Tibial nerve (tissue), 4 donors: ENCODE measurements at regions not wholly inside any gene's neighbourhood (a gene's known extent, or its start where the extent isn't known, plus 50 kb on each side); places are given as distances from the start of the nearest gene placed in this dataset.
"Not testable (repeated sequence)": the region's sequence is repeated elsewhere in the genome, so short reads cannot be mapped to it uniquely, and the experiment has no call there.

Source experiments
- DNase-seq, 2 donors: peaks; one replicate each; pipeline ENCODE4 v3.0.0-alpha.2; 2019; ENCODE audit warnings: low spot score in 2 of 2
- H3K27ac ChIP-seq, 4 donors: fragments of 200-600 bp; sonication (generic) in 3 of 4; one replicate each; pipeline ENCODE4 v1.5.1; 2017 to 2019; ENCODE audit warnings: mild to moderate bottlenecking in 1 of 4
- H3K27me3 ChIP-seq, 2 donors: fragments of 200-600 bp; sonication (generic) in 1 of 2; one replicate each; pipeline versions ENCODE4 v1.5.1 to v1.6.0; 2017 to 2019
- H3K36me3 ChIP-seq, 3 donors: fragments of 200-600 bp; sonication (generic); one replicate each; pipeline ENCODE4 v1.5.1; 2018 to 2019
- H3K4me1 ChIP-seq, 4 donors: fragments of 200-600 bp; sonication (generic) in 3 of 4; one replicate each; pipeline ENCODE4 v1.5.1; 2017 to 2019
- H3K4me3 ChIP-seq, 4 donors: fragments of 200-600 bp; sonication (generic) in 3 of 4; one replicate each; pipeline ENCODE4 v1.5.1; 2017 to 2019; ENCODE audit warnings: mild to moderate bottlenecking in 1 of 4, moderate library complexity in 1 of 4
- H3K9me3 ChIP-seq, 4 donors: fragments of 200-600 bp; sonication (generic) in 3 of 4; one replicate each; pipeline ENCODE4 v1.5.1; 2017 to 2019
- CTCF ChIP-seq, 5 experiments: fragments of 200-600 bp in 3 of 5; fragments of 450-650 bp in 2 of 5; sonication (generic) in 3 of 5; IDR thresholded peaks; one replicate each; pipeline ENCODE4 v1.5.1; 2016 to 2019; ENCODE audit warnings: antibody characterized with exemption in 5 of 5, mild to moderate bottlenecking in 3 of 5, moderate library complexity in 2 of 5
- EP300 ChIP-seq, 2 donors: sonication (generic); formaldehyde crosslinking; IDR thresholded peaks; one replicate each; pipeline ENCODE4 v1.6.1; 2017; ENCODE audit warnings: antibody characterized with exemption in 2 of 2, mild to moderate bottlenecking in 1 of 2
- POLR2A ChIP-seq, 2 donors: fragments of 450-650 bp; IDR thresholded peaks; one replicate each; pipeline ENCODE4 v1.6.1; 2017; ENCODE audit warnings: antibody characterized with exemption in 2 of 2, mild to moderate bottlenecking in 2 of 2, moderate library complexity in 2 of 2
- WGBS, 2 donors: methylation state at CpG; one replicate each; pipeline ENCODE4 v1.1.5; 2018; 5-methylcytosine and 5-hydroxymethylcytosine counted together

DNA sequence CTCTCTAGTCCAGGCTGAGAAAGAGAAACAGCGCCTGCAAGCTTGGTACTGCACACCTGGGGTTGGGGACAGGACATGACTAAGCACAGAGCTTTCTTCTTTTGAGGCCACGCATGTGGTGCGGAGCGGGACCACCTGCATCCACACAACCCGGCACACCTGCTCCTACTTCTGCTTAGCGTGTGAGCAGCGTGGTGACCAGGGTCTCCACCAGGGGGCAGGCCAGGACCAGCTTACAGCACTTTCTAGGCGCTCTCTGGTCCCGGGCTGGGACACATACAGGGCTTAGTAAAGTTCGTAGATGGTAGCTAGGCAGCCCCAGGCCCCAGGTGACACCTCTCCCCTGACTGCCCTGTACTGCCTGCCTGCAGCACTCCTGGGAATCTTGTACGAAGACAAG is 89.7 kb upstream of the HMX1 start:
- 11 to 12% methylated on average over 5 to 11 of the region's 11 CpGs for WGBS, 2 donors
- H3K27me3 ChIP-seq, result peaks cover 0 to 12% of the 10 kb centered on the region in 2 donors
- H3K4me3 ChIP-seq, result not testable (repeated sequence)

DNA sequence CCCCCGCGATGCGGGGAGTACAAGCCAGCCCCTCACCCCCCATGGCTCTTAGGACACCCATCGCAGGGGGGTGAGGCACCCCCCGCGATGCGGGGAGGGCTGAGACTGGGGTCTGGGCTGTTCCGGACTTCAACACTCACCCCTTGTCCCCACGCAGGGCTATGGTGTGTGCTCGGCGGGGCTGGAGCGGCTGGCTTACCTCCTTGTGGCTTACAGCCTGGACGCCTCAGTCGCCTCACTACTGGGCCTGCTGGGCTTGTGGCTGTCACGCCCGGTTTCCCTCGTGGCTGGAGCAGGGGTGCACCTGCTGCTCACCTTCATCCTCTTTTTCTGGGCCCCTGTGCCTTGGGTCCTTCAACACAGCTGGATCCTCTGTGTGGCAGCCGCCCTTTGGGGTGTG is 87.8 kb upstream of the HMX1 start:
- WGBS, 2 donors, result 77 to 89% methylated on average over 3 to 18 of the region's 18 CpGs
- DNase-seq, H3K4me3 ChIP-seq, H3K27ac ChIP-seq, H3K4me1 ChIP-seq, H3K9me3 ChIP-seq, H3K36me3 ChIP-seq: not testable (repeated sequence)
- H3K27me3 ChIP-seq, result peaks cover 0 to 11% of the 10 kb centered on the region in 2 donors

More for the DNA sequence above, 89.7 kb upstream of the HMX1 start:
- H3K27ac ChIP-seq, H3K9me3 ChIP-seq, H3K4me1 ChIP-seq, DNase-seq, H3K36me3 ChIP-seq: not testable (repeated sequence)
- TF ChIP-seq CTCF (IDR thresholded peaks at IDR 0.05), result peak in 1 of 5 experiments; percentile 14

GRCh38 chr4:8954001-8954400 is 82.4 kb upstream of the HMX1 start:
- not testable (repeated sequence) for H3K27ac ChIP-seq, H3K4me3 ChIP-seq, H3K4me1 ChIP-seq, H3K9me3 ChIP-seq, DNase-seq, H3K36me3 ChIP-seq, H3K27me3 ChIP-seq
- WGBS, 2 donors, result 88 to 89% methylated on average over 16 of the region's 16 CpGs

DNA sequence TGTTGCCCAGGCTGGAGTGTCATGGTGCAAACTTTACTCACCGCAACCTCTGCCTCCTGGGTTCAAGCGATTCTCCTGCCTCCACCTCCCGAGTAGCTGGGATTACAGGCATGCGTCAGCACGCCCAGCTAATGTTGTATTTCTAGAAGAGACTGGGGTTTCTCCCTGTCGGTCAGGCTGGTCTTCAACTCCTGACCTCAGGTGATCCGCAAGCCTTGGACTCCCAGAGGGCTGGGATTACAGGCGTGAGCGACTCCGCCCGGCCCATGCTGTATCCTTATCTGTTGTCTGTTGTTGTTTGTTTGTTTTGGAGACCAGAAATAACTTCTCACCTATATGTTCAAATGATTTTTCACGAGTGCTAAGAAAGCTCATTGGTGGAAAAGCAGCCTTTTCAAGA is 81.2 kb upstream of the HMX1 start:
- not testable (repeated sequence) for H3K4me3 ChIP-seq, H3K36me3 ChIP-seq, H3K27me3 ChIP-seq, H3K9me3 ChIP-seq, DNase-seq, H3K4me1 ChIP-seq, H3K27ac ChIP-seq
- WGBS, 2 donors, result 87 to 88% methylated on average over 12 of the region's 12 CpGs

- not testable (repeated sequence) for H3K4me3 ChIP-seq, H3K27ac ChIP-seq, H3K27me3 ChIP-seq, H3K4me1 ChIP-seq, DNase-seq, H3K9me3 ChIP-seq, H3K36me3 ChIP-seq
- 82 to 86% methylated on average over 13 of the region's 13 CpGs for WGBS, 2 donors
These were observed 80.5 kb upstream of the HMX1 start for GRCh38 chr4:8952109-8952508.

GRCh38 chr4:8945506-8945905 is 73.9 kb upstream of the HMX1 start:
- not testable (repeated sequence) for H3K27ac ChIP-seq, H3K9me3 ChIP-seq, H3K27me3 ChIP-seq, H3K36me3 ChIP-seq, H3K4me3 ChIP-seq, H3K4me1 ChIP-seq, DNase-seq
- 72 to 76% methylated on average over 6 of the region's 6 CpGs for WGBS, 2 donors

GRCh38 chr4:8943367-8943766 is 71.7 kb upstream of the HMX1 start:
- not testable (repeated sequence) for H3K9me3 ChIP-seq, DNase-seq, H3K27me3 ChIP-seq, H3K4me1 ChIP-seq, H3K36me3 ChIP-seq, H3K4me3 ChIP-seq, H3K27ac ChIP-seq
- WGBS, 2 donors, result 78 to 85% methylated on average over 11 of the region's 11 CpGs

GRCh38 chr4:8942088-8942487 is 70.4 kb upstream of the HMX1 start:
- H3K27me3 ChIP-seq, H3K4me1 ChIP-seq, DNase-seq, H3K4me3 ChIP-seq, H3K27ac ChIP-seq, H3K9me3 ChIP-seq, H3K36me3 ChIP-seq: not testable (repeated sequence)
- 90 to 94% methylated on average over 11 of the region's 11 CpGs for WGBS, 2 donors

GRCh38 chr4:8941492-8941805 is 69.8 kb upstream of the HMX1 start:
- not testable (repeated sequence) for H3K36me3 ChIP-seq, H3K27ac ChIP-seq, H3K27me3 ChIP-seq, H3K4me1 ChIP-seq, H3K9me3 ChIP-seq, H3K4me3 ChIP-seq, DNase-seq
- WGBS, 2 donors, result 83 to 86% methylated on average over 6 of the region's 6 CpGs

DNA sequence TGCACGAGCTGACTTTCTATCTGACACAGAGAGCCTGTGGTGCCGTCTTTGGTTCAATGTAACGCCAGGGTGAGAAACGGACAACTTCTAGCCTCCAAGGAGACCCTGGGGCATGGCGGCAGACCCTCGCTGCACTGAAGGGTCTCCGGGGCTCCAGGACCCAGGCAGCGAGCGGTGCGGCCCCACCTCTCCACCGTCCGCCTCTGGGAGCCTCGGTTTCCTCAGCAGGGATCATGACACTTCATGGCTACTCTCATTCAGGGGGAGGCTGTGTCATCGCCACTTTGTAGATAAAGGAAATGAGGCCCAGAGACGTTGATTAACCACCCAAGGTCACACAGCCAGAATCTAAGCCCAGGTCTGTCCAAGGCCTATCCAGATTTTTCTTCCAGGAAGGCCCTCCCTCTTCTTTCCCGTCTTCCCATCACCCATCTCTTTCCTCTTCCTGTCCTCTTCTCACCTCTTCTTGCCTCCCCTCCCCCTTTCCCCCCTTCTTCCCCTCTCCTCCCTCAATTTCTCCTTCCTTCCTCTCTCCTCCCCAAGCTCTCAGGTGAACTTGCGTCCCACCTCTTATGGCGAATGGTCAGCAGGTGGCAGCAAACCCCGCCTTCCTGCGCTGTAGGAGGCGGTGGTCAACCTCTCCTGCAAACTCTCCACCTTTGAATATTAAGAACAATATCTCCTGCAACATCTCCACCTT is 69.3 kb upstream of the HMX1 start:
- peaks cover 0 to 2% (median 0%) of the 10 kb centered on the region in 4 donors for H3K9me3 ChIP-seq
- H3K4me3 ChIP-seq, result no peak overlapping the region
- H3K27me3 ChIP-seq, result no peaks in the 10 kb centered on the region
- TF ChIP-seq POLR2A (IDR thresholded peaks at IDR 0.05) (no peak), CTCF (IDR thresholded peaks at IDR 0.05) (no peak), EP300 (IDR thresholded peaks at IDR 0.05) (no peak)
- 64 to 71% methylated on average over 15 to 21 of the region's 21 CpGs for WGBS, 2 donors
- no peaks in the 10 kb centered on the region for H3K4me1 ChIP-seq
- no peak for DNase-seq
- no peaks in the 10 kb centered on the region for H3K36me3 ChIP-seq
- no peak overlapping the region for H3K27ac ChIP-seq
